HG03280 (cell line): ENCODE measurements at regions not wholly inside any gene's neighbourhood (a gene's known extent, or its start where the extent isn't known, plus 50 kb on each side); places are given as distances from the start of the nearest gene placed in this dataset.

Source experiments
- ATAC-seq: cut with Tn5 transposase; IDR thresholded peaks from one replicate; pipeline ENCODE4 v1.9.1; 2021; ENCODE audit warnings: mild to moderate bottlenecking, moderate library complexity; ENCODE audit not compliant: unreplicated experiment

- ATAC-seq, result no peak
Observed at GRCh38 chr7:156549636-156550035, 90.9 kb upstream of the RNF32 start.

- ATAC-seq, result no peak
Observed at GRCh38 chr7:156547884-156548561, 92.6 kb upstream of the RNF32 start.

GRCh38 chr7:156545979-156546378, 94.6 kb upstream of the RNF32 start:
- no peak for ATAC-seq

GRCh38 chr7:156544919-156545715, 95.5 kb upstream of the RNF32 start:
- ATAC-seq, result no peak

GRCh38 chr7:156543699-156544598, 96.6 kb upstream of the RNF32 start:
- no peak for ATAC-seq

- ATAC-seq, result no peak
Observed at GRCh38 chr7:156540619-156541165, 99.9 kb upstream of the RNF32 start.

GRCh38 chr7:156539999-156540398, 100.6 kb upstream of the RNF32 start:
- no peak for ATAC-seq

- ATAC-seq, result no peak
Observed at GRCh38 chr7:156537006-156537405, 103.6 kb upstream of the RNF32 start.

GRCh38 chr7:156534925-156535324, 105.6 kb upstream of the RNF32 start:
- no peak for ATAC-seq

- ATAC-seq, result no peak
Observed at GRCh38 chr7:156533964-156534363, 106.6 kb upstream of the RNF32 start.

GRCh38 chr7:156533420-156533819, 107.2 kb upstream of the RNF32 start:
- ATAC-seq, result no peak

- ATAC-seq, result no peak
Observed at GRCh38 chr7:156532016-156532602, 108.5 kb upstream of the RNF32 start.

GRCh38 chr7:156529956-156530355, 110.6 kb upstream of the RNF32 start:
- no peak for ATAC-seq

GRCh38 chr7:156527458-156527890, 113.1 kb upstream of the RNF32 start:
- no peak for ATAC-seq

GRCh38 chr7:156524818-156525597, 115.6 kb upstream of the RNF32 start:
- ATAC-seq, result no peak

GRCh38 chr7:156523447-156524048, 117.0 kb upstream of the RNF32 start:
- no peak for ATAC-seq

- no peak for ATAC-seq
Observed at GRCh38 chr7:156522801-156523200, 117.8 kb upstream of the RNF32 start.

GRCh38 chr7:156519070-156519469, 121.5 kb upstream of the RNF32 start:
- no peak for ATAC-seq

GRCh38 chr7:156518466-156518865, 122.1 kb upstream of the RNF32 start:
- no peak for ATAC-seq
